ENCODE measurements at regions not wholly inside any gene's neighbourhood (a gene's known extent, or its start where the extent isn't known, plus 50 kb on each side); places are given as distances from the start of the nearest gene placed in this dataset.

GRCh38 chr20:24236963-24237362 is 232.5 kb upstream of the SYNDIG1 start:
- H3K4me1 ChIP-seq (ENCODE audit: control insufficient read depth, extremely low read depth, insufficient read depth, low read length): no peaks in the 10 kb centered on the region

GRCh38 chr20:24236201-24236600 is 233.2 kb upstream of the SYNDIG1 start:
- Histone ChIP-seq H3K9ac (ENCODE audit: insufficient read depth, low read length) (no peak overlapping the region), H3K79me2 (ENCODE audit: control insufficient read depth, insufficient read depth, low read length) (no peaks in the 10 kb centered on the region), H3K4me1 (ENCODE audit: control insufficient read depth, extremely low read depth, insufficient read depth, low read length) (no peaks in the 10 kb centered on the region), H2AFZ (ENCODE audit: low read length) (no peak overlapping the region), H3K4me2 (ENCODE audit: extremely low read depth, insufficient read depth, low read length) (no peak overlapping the region), H3K9me3 (ENCODE audit: control insufficient read depth, insufficient read depth, low read depth, low read length) (no peaks in the 10 kb centered on the region), H4K20me1 (ENCODE audit: control insufficient read depth, extremely low read depth, insufficient read depth, low read length) (no peaks in the 10 kb centered on the region), H3K27me3 (ENCODE audit: control insufficient read depth, insufficient read depth, low read length) (no peaks in the 10 kb centered on the region), H3K27ac (ENCODE audit: insufficient read depth, low read length) (no peak overlapping the region), H3K4me3 (replicated peaks in 1 of 4; ENCODE audit: control extremely low read depth in 1 of 4, insufficient read depth in 1 of 4, low read depth in 3 of 4, low read length in 4 of 4) (no peak overlapping the region), H3K36me3 (ENCODE audit: control insufficient read depth, insufficient read depth, low read length) (no peaks in the 10 kb centered on the region)
- no peak for DNase-seq (ENCODE audit: low read depth in 2 of 2)
- TF ChIP-seq EZH2 (IDR thresholded peaks at IDR 0.05; ENCODE audit: low read length, missing control alignments): no peak

More at GRCh38 chr20:24236963-24237362, 232.5 kb upstream of the SYNDIG1 start:
- DNase-seq (ENCODE audit: low read depth in 2 of 2): no peak
- Histone ChIP-seq H3K79me2 (ENCODE audit: control insufficient read depth, insufficient read depth, low read length) (no peaks in the 10 kb centered on the region), H3K9ac (ENCODE audit: insufficient read depth, low read length) (no peak overlapping the region), H3K9me3 (ENCODE audit: control insufficient read depth, insufficient read depth, low read depth, low read length) (no peaks in the 10 kb centered on the region), H4K20me1 (ENCODE audit: control insufficient read depth, extremely low read depth, insufficient read depth, low read length) (no peaks in the 10 kb centered on the region), H3K4me2 (ENCODE audit: extremely low read depth, insufficient read depth, low read length) (no peak overlapping the region), H3K27ac (ENCODE audit: insufficient read depth, low read length) (no peak overlapping the region), H3K27me3 (ENCODE audit: control insufficient read depth, insufficient read depth, low read length) (no peaks in the 10 kb centered on the region), H3K36me3 (ENCODE audit: control insufficient read depth, insufficient read depth, low read length) (no peaks in the 10 kb centered on the region), H2AFZ (ENCODE audit: low read length) (no peak overlapping the region), H3K4me3 (replicated peaks in 1 of 4; ENCODE audit: control extremely low read depth in 1 of 4, insufficient read depth in 1 of 4, low read depth in 3 of 4, low read length in 4 of 4) (no peak overlapping the region)
- no peak for TF ChIP-seq CTCF (conservative IDR thresholded peaks at IDR 0.05 in 1 of 2, IDR thresholded peaks at IDR 0.05 in 1 of 2; ENCODE audit: low read depth in 1 of 2, low read length in 2 of 2)
- TF ChIP-seq EZH2 (IDR thresholded peaks at IDR 0.05; ENCODE audit: low read length, missing control alignments): no peak

GRCh38 chr20:24235296-24236175 is 233.9 kb upstream of the SYNDIG1 start:
- H3K36me3 ChIP-seq (ENCODE audit: control insufficient read depth, insufficient read depth, low read length): no peaks in the 10 kb centered on the region
- no peak overlapping the region for H3K4me2 ChIP-seq (ENCODE audit: extremely low read depth, insufficient read depth, low read length)
- TF ChIP-seq CTCF (conservative IDR thresholded peaks at IDR 0.05 in 1 of 2, IDR thresholded peaks at IDR 0.05 in 1 of 2; ENCODE audit: low read depth in 1 of 2, low read length in 2 of 2) (no peak), EZH2 (IDR thresholded peaks at IDR 0.05; ENCODE audit: low read length, missing control alignments) (no peak)
- H4K20me1 ChIP-seq (ENCODE audit: control insufficient read depth, extremely low read depth, insufficient read depth, low read length): no peaks in the 10 kb centered on the region
- no peaks in the 10 kb centered on the region for H3K4me1 ChIP-seq (ENCODE audit: control insufficient read depth, extremely low read depth, insufficient read depth, low read length)
- no peak overlapping the region for H3K27ac ChIP-seq (ENCODE audit: insufficient read depth, low read length)
- no peaks in the 10 kb centered on the region for H3K9me3 ChIP-seq (ENCODE audit: control insufficient read depth, insufficient read depth, low read depth, low read length)
- DNase-seq (ENCODE audit: low read depth in 2 of 2): peak in 1 of 2 donors; percentile 6
- no peak overlapping the region for H2AFZ ChIP-seq (ENCODE audit: low read length)
- H3K27me3 ChIP-seq (ENCODE audit: control insufficient read depth, insufficient read depth, low read length): no peaks in the 10 kb centered on the region
- no peak overlapping the region for H3K9ac ChIP-seq (ENCODE audit: insufficient read depth, low read length)
- H3K4me3 ChIP-seq (replicated peaks in 1 of 4; ENCODE audit: control extremely low read depth in 1 of 4, insufficient read depth in 1 of 4, low read depth in 3 of 4, low read length in 4 of 4): no peak overlapping the region
- H3K79me2 ChIP-seq (ENCODE audit: control insufficient read depth, insufficient read depth, low read length): no peaks in the 10 kb centered on the region
